ENCODE measurements at regions not wholly inside any gene's neighbourhood (a gene's known extent, or its start where the extent isn't known, plus 50 kb on each side); places are given as distances from the start of the nearest gene placed in this dataset.

DNA sequence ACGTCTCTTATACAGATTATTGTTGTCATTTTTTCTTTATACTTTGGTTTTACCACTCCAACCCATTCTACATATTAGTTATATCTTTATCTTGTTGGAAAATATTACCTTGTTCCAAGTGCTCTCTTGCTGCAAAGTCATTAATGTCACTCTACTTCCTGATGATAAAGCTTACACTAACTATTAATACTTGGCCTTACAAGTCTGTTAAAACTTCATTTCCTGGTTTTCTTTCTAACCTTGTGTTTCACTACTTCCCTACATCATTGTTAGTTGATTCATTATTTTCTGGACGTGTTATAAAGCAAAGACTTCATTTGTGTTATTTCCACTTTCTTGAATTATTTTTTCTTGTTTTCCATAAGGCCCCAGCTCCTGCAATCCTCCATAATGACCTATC, 382.6 kb upstream of the CDH20 start:
- Histone ChIP-seq H3K4me3 (no peak overlapping the region), H3K36me3 (replicated peaks in 1 of 2; ENCODE audit: insufficient read depth in 1 of 2, low read depth in 2 of 2) (no peaks in the 10 kb centered on the region), H3K9me3 (no peaks in the 10 kb centered on the region), H3K27ac (peak overlapping the region in 2 of 4 donors; percentile 8 to 20), H3K27me3 (no peaks in the 10 kb centered on the region), H3K4me1 (no peaks in the 10 kb centered on the region)
- intact Hi-C loops (cut with DNase I): no loop called here
- DNase-seq (no peak), ATAC-seq (peak; percentile 42)
- no peak for TF ChIP-seq POLR2A (IDR thresholded peaks at IDR 0.05)
- TF ChIP-seq, protein P1, sequence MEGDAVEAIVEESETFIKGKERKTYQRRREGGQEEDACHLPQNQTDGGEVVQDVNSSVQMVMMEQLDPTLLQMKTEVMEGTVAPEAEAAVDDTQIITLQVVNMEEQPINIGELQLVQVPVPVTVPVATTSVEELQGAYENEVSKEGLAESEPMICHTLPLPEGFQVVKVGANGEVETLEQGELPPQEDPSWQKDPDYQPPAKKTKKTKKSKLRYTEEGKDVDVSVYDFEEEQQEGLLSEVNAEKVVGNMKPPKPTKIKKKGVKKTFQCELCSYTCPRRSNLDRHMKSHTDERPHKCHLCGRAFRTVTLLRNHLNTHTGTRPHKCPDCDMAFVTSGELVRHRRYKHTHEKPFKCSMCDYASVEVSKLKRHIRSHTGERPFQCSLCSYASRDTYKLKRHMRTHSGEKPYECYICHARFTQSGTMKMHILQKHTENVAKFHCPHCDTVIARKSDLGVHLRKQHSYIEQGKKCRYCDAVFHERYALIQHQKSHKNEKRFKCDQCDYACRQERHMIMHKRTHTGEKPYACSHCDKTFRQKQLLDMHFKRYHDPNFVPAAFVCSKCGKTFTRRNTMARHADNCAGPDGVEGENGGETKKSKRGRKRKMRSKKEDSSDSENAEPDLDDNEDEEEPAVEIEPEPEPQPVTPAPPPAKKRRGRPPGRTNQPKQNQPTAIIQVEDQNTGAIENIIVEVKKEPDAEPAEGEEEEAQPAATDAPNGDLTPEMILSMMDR (IDR thresholded peaks at IDR 0.05): no peak
- 11 to 17% methylated on average over 2 of the region's 2 CpGs for WGBS, 2 donors

- DNase-seq: no peak
- Histone ChIP-seq H3K9me3 (no peaks in the 10 kb centered on the region), H3K27me3 (no peaks in the 10 kb centered on the region), H3K36me3 (replicated peaks in 1 of 2; ENCODE audit: insufficient read depth in 1 of 2, low read depth in 2 of 2) (no peaks in the 10 kb centered on the region), H3K27ac (peak overlapping the region in 2 of 4 donors; percentile 8 to 20), H3K4me3 (no peak overlapping the region), H3K4me1 (no peaks in the 10 kb centered on the region)
- intact Hi-C loops (cut with DNase I): no loop called here
- no peak for ATAC-seq
- TF ChIP-seq, protein P1 (IDR thresholded peaks at IDR 0.05): no peak
- no peak for TF ChIP-seq POLR2A (IDR thresholded peaks at IDR 0.05)
- 65 to 80% methylated on average over 2 of the region's 2 CpGs for WGBS, 2 donors
These were observed 382.1 kb upstream of the CDH20 start for GRCh38 chr18:60951091-60951490.

GRCh38 chr18:60962625-60963024, 370.6 kb upstream of the CDH20 start:
- Histone ChIP-seq H3K27ac (no peak overlapping the region), H3K36me3 (replicated peaks in 1 of 2; ENCODE audit: insufficient read depth in 1 of 2, low read depth in 2 of 2) (no peaks in the 10 kb centered on the region), H3K9me3 (no peaks in the 10 kb centered on the region), H3K4me3 (no peak overlapping the region), H3K27me3 (no peaks in the 10 kb centered on the region), H3K4me1 (no peaks in the 10 kb centered on the region)
- ATAC-seq (no peak), DNase-seq (no peak)
- intact Hi-C loops (cut with DNase I): no loop called here
- WGBS, 2 donors: 35 to 36% methylated on average over 2 of the region's 2 CpGs
- TF ChIP-seq POLR2A (IDR thresholded peaks at IDR 0.05): no peak
- TF ChIP-seq, protein P1 (IDR thresholded peaks at IDR 0.05): no peak

DNA sequence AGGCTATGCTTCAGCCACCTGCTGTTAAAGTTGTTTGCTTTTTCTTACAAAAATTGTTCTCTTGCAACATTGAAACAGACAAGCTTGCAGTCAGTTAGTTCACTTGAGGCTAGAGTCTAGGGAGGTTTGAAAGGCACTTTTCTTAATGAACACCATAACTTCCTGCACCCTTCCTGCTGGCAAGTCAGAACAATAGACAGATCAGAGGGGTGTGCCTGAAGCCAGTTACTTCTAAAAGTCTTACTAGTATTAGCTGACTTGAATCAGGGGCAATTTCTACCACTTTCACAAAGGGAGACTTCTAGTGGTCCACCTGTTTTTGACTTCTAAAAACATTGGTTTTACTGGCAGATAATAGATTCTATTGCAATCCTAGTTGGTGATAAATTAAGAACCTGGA, 367.4 kb upstream of the CDH20 start:
- no peaks in the 10 kb centered on the region for H3K4me1 ChIP-seq
- H3K4me3 ChIP-seq: no peak overlapping the region
- H3K27ac ChIP-seq: no peak overlapping the region
- TF ChIP-seq POLR2A (IDR thresholded peaks at IDR 0.05): no peak
- TF ChIP-seq, protein P1 (IDR thresholded peaks at IDR 0.05): no peak
- DNase-seq (no peak), ATAC-seq (no peak)
- intact Hi-C loops (cut with DNase I): no loop called here
- no peaks in the 10 kb centered on the region for H3K27me3 ChIP-seq
- no peaks in the 10 kb centered on the region for H3K36me3 ChIP-seq (replicated peaks in 1 of 2; ENCODE audit: insufficient read depth in 1 of 2, low read depth in 2 of 2)
- H3K9me3 ChIP-seq: no peaks in the 10 kb centered on the region

GRCh38 chr18:60966876-60967275, 366.4 kb upstream of the CDH20 start:
- 47 to 49% methylated on average over 2 of the region's 2 CpGs for WGBS, 2 donors
- Histone ChIP-seq H3K27me3 (no peaks in the 10 kb centered on the region), H3K4me1 (no peaks in the 10 kb centered on the region), H3K36me3 (replicated peaks in 1 of 2; ENCODE audit: insufficient read depth in 1 of 2, low read depth in 2 of 2) (no peaks in the 10 kb centered on the region), H3K27ac (no peak overlapping the region), H3K4me3 (no peak overlapping the region), H3K9me3 (no peaks in the 10 kb centered on the region)
- DNase-seq: no peak
- TF ChIP-seq, protein P1 (IDR thresholded peaks at IDR 0.05): no peak
- TF ChIP-seq POLR2A (IDR thresholded peaks at IDR 0.05): no peak
- intact Hi-C loops (cut with DNase I): no loop called here
- ATAC-seq: no peak

All from body of pancreas (tissue), 4 donors.